NOMO-1 (cell line): ENCODE measurements at regions not wholly inside any gene's neighbourhood (a gene's known extent, or its start where the extent isn't known, plus 50 kb on each side); places are given as distances from the start of the nearest gene placed in this dataset.

Experiments
- DNase-seq, 2 experiments: peaks; one replicate each; lab custom pipeline; 2025; ENCODE audit not compliant: unreplicated experiment in 2 of 2; lab: John Stamatoyannopoulos, UW

GRCh38 chr11:130786586-130786985 lies 129.7 kb downstream of the SNX19 start:
- no peak for DNase-seq

GRCh38 chr11:130787092-130787616 lies 129.1 kb downstream of the SNX19 start:
- DNase-seq = no peak

- DNase-seq = no peak
Observed at GRCh38 chr11:130787973-130788570, 128.2 kb downstream of the SNX19 start.

- no peak for DNase-seq
Observed at GRCh38 chr11:130789056-130789640, 127.1 kb downstream of the SNX19 start.

- DNase-seq = no peak
Observed at GRCh38 chr11:130790689-130791088, 125.6 kb downstream of the SNX19 start.

GRCh38 chr11:130792772-130793171 lies 123.5 kb downstream of the SNX19 start:
- DNase-seq = no peak

- no peak for DNase-seq
Observed at GRCh38 chr11:130796828-130797227, 119.5 kb downstream of the SNX19 start.

- DNase-seq = no peak
Observed at GRCh38 chr11:130798280-130798679, 118.0 kb downstream of the SNX19 start.

- no peak for DNase-seq
Observed at GRCh38 chr11:130798801-130799200, 117.5 kb downstream of the SNX19 start.

- DNase-seq = no peak
Observed at GRCh38 chr11:130801333-130802122, 114.8 kb downstream of the SNX19 start.

- no peak for DNase-seq
Observed at GRCh38 chr11:130802567-130802966, 113.7 kb downstream of the SNX19 start.

GRCh38 chr11:130804306-130805076 lies 111.8 kb downstream of the SNX19 start:
- DNase-seq = no peak

- no peak for DNase-seq
Observed at GRCh38 chr11:130806746-130807145, 109.5 kb downstream of the SNX19 start.

- DNase-seq = no peak
Observed at GRCh38 chr11:130808541-130808940, 107.7 kb downstream of the SNX19 start.

- no peak for DNase-seq
Observed at GRCh38 chr11:130813196-130813595, 103.1 kb downstream of the SNX19 start.

- DNase-seq = no peak
Observed at GRCh38 chr11:130813638-130814037, 102.6 kb downstream of the SNX19 start.

- DNase-seq = no peak
Observed at GRCh38 chr11:130814440-130815096, 101.7 kb downstream of the SNX19 start.

GRCh38 chr11:130815097-130815802 lies 101.0 kb downstream of the SNX19 start:
- DNase-seq = no peak

GRCh38 chr11:130815956-130816355 lies 100.3 kb downstream of the SNX19 start:
- DNase-seq = no peak
